Stomach smooth muscle (tissue), 2 donors: ENCODE measurements at regions not wholly inside any gene's neighbourhood (a gene's known extent, or its start where the extent isn't known, plus 50 kb on each side); places are given as distances from the start of the nearest gene placed in this dataset.
"Not testable (repeated sequence)": the region's sequence is repeated elsewhere in the genome, so short reads cannot be mapped to it uniquely, and the experiment has no call there.

Source experiments
- H3K27ac ChIP-seq: one replicate; pipeline ENCODE4 v1.7.0; 2013; ENCODE audit warnings: mild to moderate bottlenecking, low read length, inconsistent platforms
- H3K27me3 ChIP-seq, 2 donors: one replicate each; pipeline ENCODE4 v1.7.0; 2013; ENCODE audit warnings: low read length in 2 of 2; ENCODE audit not compliant: insufficient read depth in 2 of 2, control insufficient read depth in 1 of 2
- H3K36me3 ChIP-seq, 2 donors: one replicate each; pipeline ENCODE4 v1.7.0; 2013; ENCODE audit warnings: low read length in 2 of 2; ENCODE audit not compliant: control insufficient read depth in 2 of 2, insufficient read depth in 2 of 2
- H3K4me1 ChIP-seq: one replicate; pipeline ENCODE4 v1.7.0; 2013; ENCODE audit warnings: low read length; ENCODE audit not compliant: control insufficient read depth, insufficient read depth
- H3K4me3 ChIP-seq, 2 donors: one replicate each; pipeline ENCODE4 v1.7.0; 2013; ENCODE audit warnings: low read length in 2 of 2
- H3K9ac ChIP-seq, 2 donors: one replicate each; pipeline ENCODE4 v1.7.0; 2013; ENCODE audit warnings: low read length in 2 of 2, mild to moderate bottlenecking in 1 of 2
- H3K9me3 ChIP-seq, 2 donors: one replicate each; pipeline ENCODE4 v1.7.0; 2013; ENCODE audit warnings: low read length in 2 of 2; ENCODE audit not compliant: control insufficient read depth in 2 of 2
- donor health status: healthy.
- donor health status: Pancreatic carcinoma.

GRCh38 chr11:45374130-45374529, 88.0 kb upstream of the SYT13 start:
- H3K27me3 ChIP-seq = peaks cover 15 to 23% of the 10 kb centered on the region in 2 donors

DNA sequence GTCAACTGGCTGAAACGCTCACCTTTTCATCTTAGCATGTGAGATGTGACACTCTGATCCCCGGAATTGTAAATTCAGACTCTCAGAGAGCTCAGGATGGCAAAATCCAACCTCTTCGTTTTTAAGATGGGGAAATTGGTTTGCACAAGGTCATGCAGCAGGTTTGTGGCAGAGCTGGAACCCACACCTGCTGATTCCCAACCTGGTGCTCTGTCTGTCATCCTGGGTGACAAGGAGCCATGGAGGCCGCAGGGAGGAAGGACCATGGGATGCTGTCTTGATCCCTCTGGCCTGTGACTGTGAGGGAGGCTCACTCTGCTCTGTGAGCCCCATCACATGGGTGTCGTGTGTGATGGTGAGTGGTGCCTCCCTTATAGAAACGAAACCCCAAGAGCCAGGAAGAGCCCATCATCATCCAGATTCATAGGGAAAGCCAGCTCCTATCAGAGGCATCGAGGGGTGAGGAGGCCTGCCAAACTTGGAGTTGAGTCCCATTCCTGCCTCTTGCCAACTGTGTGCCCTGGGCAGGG, 87.4 kb upstream of the SYT13 start:
- H3K4me3 ChIP-seq = no peak overlapping the region
- H3K4me1 ChIP-seq = peaks cover 3% of the 10 kb centered on the region

More at GRCh38 chr11:45374130-45374529, 88.0 kb upstream of the SYT13 start:
- Histone ChIP-seq H3K9me3 (no peaks in the 10 kb centered on the region), H3K9ac (no peak overlapping the region), H3K4me1 (peaks cover 3% of the 10 kb centered on the region), H3K27ac (no peak overlapping the region), H3K4me3 (no peak overlapping the region), H3K36me3 (no peaks in the 10 kb centered on the region)

DNA sequence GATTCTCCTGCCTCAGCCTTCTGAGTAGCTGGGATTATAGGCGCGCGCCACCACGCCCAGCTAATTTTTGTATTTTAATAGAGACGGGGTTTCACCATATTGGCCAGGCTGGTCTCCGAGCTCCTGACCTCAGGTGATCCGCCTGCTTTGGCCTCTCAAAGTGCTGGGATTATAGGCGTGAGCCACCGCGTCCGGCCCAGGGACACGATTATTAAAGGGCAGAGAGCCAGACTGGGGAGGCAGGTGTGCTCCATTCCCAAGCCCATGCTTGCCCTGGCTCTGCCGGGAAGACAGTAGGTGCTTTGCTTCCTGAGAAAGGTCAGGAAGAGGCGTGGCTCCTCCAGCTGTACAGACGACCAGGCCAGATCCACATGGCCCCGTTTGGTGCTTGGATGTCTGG, 86.3 kb upstream of the SYT13 start:
- H3K9me3 ChIP-seq, H3K36me3 ChIP-seq, H3K27ac ChIP-seq, H3K4me3 ChIP-seq, H3K9ac ChIP-seq, H3K4me1 ChIP-seq: not testable (repeated sequence)
- peaks cover 18 to 29% of the 10 kb centered on the region in 2 donors for H3K27me3 ChIP-seq

More for the DNA sequence above, 87.4 kb upstream of the SYT13 start:
- no peaks in the 10 kb centered on the region for H3K9me3 ChIP-seq
- H3K36me3 ChIP-seq = no peaks in the 10 kb centered on the region
- no peak overlapping the region for H3K27ac ChIP-seq
- H3K9ac ChIP-seq = no peak overlapping the region
- peaks cover 16 to 28% of the 10 kb centered on the region in 2 donors for H3K27me3 ChIP-seq

GRCh38 chr11:45371251-45372115, 85.3 kb upstream of the SYT13 start:
- Histone ChIP-seq H3K36me3 (no peaks in the 10 kb centered on the region), H3K9me3 (no peaks in the 10 kb centered on the region), H3K4me1 (peaks cover 3% of the 10 kb centered on the region), H3K27ac (no peak overlapping the region), H3K9ac (no peak overlapping the region), H3K4me3 (peak overlapping the region in 1 of 2 donors; percentile 35), H3K27me3 (peaks cover 18 to 29% of the 10 kb centered on the region in 2 donors)

DNA sequence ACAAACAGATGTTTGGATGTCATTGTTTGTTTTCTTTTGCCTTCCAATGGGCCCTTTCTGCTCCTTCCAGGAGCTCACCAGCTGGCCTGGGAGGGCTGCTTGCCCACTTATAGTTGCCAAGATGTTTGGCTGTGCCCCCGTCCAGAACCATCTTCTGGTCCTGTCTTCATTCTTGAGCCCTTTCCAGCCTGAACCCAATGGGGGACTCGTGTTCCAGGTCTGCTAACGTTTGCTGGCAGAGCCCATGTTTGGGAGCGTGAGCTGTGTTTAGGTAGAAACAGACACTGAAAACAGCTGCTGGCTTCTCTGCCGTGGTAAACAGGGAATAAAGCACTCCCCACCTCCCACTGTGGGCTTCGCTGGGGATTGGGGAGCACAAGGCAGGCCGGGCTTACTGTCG, 83.2 kb upstream of the SYT13 start:
- no peaks in the 10 kb centered on the region for H3K9me3 ChIP-seq
- H3K9ac ChIP-seq = no peak overlapping the region
- H3K4me3 ChIP-seq = no peak overlapping the region
- H3K27me3 ChIP-seq = peaks cover 18 to 25% of the 10 kb centered on the region in 2 donors
- H3K4me1 ChIP-seq = peaks cover 3% of the 10 kb centered on the region
- H3K27ac ChIP-seq = no peak overlapping the region
- H3K36me3 ChIP-seq = no peaks in the 10 kb centered on the region

- H3K4me3 ChIP-seq = no peak overlapping the region
- H3K9ac ChIP-seq = no peak overlapping the region
- H3K4me1 ChIP-seq = peaks cover 3% of the 10 kb centered on the region
- H3K27me3 ChIP-seq = peaks cover 18 to 22% of the 10 kb centered on the region in 2 donors
- no peaks in the 10 kb centered on the region for H3K36me3 ChIP-seq
- H3K27ac ChIP-seq = no peak overlapping the region
- H3K9me3 ChIP-seq = no peaks in the 10 kb centered on the region
Observed at GRCh38 chr11:45368697-45369096, 82.6 kb upstream of the SYT13 start.

GRCh38 chr11:45366619-45367190, 80.6 kb upstream of the SYT13 start:
- Histone ChIP-seq H3K4me3 (no peak overlapping the region), H3K9me3 (no peaks in the 10 kb centered on the region), H3K9ac (no peak overlapping the region), H3K27me3 (peaks cover 13 to 15% of the 10 kb centered on the region in 2 donors), H3K36me3 (no peaks in the 10 kb centered on the region), H3K27ac (no peak overlapping the region), H3K4me1 (peaks cover 3% of the 10 kb centered on the region)

DNA sequence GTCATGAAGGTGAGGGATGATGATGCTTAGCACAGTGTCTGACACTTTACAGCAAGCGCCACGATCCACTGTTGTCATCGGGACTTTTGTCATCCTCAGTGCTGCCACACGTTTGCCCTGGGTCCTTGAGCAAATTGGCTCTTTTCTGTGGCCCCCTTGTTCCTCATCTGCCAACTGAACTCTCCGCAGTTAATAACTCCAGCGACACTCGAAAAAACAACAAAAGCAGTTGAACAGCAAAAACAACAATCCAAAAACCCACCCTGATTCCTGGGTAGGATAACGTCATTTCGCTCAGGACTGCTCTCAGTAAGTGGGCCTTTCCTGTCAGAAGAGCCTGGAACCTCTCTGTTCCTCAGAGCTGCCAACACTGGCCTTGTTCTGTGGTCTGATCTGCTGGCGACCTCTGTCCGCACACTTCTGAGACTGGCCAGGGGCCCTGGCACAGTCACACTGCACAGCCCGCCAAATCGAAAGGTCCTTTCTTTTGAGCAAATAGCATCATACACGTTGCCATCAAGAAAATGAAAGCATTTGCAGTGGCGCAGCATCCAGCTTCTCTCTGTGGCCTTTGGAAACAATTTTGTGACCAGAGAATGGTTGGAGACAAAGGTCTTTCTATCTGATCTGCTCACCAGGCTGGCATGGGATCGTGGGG, 79.9 kb upstream of the SYT13 start:
- H3K4me3 ChIP-seq = no peak overlapping the region
- H3K36me3 ChIP-seq = no peaks in the 10 kb centered on the region
- no peak overlapping the region for H3K9ac ChIP-seq

GRCh38 chr11:45362636-45363035, 76.5 kb upstream of the SYT13 start:
- no peaks in the 10 kb centered on the region for H3K4me1 ChIP-seq
- no peak overlapping the region for H3K4me3 ChIP-seq
- no peak overlapping the region for H3K27ac ChIP-seq
- H3K9me3 ChIP-seq = no peaks in the 10 kb centered on the region
- H3K9ac ChIP-seq = no peak overlapping the region
- no peaks in the 10 kb centered on the region for H3K36me3 ChIP-seq
- H3K27me3 ChIP-seq = no peaks in the 10 kb centered on the region

More for the DNA sequence above, 79.9 kb upstream of the SYT13 start:
- Histone ChIP-seq H3K4me1 (peaks cover under 1% of the 10 kb centered on the region), H3K27me3 (peaks cover 8 to 13% of the 10 kb centered on the region in 2 donors), H3K27ac (no peak overlapping the region), H3K9me3 (no peaks in the 10 kb centered on the region)

- Histone ChIP-seq H3K27me3 (no peaks in the 10 kb centered on the region), H3K4me3 (no peak overlapping the region), H3K36me3 (no peaks in the 10 kb centered on the region), H3K4me1 (no peaks in the 10 kb centered on the region), H3K9ac (no peak overlapping the region), H3K9me3 (no peaks in the 10 kb centered on the region), H3K27ac (no peak overlapping the region)
Observed at GRCh38 chr11:45361551-45361950, 75.4 kb upstream of the SYT13 start.
